ENCODE measurements at regions not wholly inside any gene's neighbourhood (a gene's known extent, or its start where the extent isn't known, plus 50 kb on each side); places are given as distances from the start of the nearest gene placed in this dataset.

GRCh38 chr15:88388686-88389085, 78.5 kb downstream of the MRPL46 start:
- TF ChIP-seq, protein P1, sequence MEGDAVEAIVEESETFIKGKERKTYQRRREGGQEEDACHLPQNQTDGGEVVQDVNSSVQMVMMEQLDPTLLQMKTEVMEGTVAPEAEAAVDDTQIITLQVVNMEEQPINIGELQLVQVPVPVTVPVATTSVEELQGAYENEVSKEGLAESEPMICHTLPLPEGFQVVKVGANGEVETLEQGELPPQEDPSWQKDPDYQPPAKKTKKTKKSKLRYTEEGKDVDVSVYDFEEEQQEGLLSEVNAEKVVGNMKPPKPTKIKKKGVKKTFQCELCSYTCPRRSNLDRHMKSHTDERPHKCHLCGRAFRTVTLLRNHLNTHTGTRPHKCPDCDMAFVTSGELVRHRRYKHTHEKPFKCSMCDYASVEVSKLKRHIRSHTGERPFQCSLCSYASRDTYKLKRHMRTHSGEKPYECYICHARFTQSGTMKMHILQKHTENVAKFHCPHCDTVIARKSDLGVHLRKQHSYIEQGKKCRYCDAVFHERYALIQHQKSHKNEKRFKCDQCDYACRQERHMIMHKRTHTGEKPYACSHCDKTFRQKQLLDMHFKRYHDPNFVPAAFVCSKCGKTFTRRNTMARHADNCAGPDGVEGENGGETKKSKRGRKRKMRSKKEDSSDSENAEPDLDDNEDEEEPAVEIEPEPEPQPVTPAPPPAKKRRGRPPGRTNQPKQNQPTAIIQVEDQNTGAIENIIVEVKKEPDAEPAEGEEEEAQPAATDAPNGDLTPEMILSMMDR (IDR thresholded peaks at IDR 0.05; ENCODE audit: low read depth, low read length, poor library complexity, severe bottlenecking), result no peak
- no peak for TF ChIP-seq EZH2phosphoT487 (IDR thresholded peaks at IDR 0.05; ENCODE audit: borderline replicate concordance, low read length)

Measured in DOHH2 (cell line).